ENCODE measurements at regions not wholly inside any gene's neighbourhood (a gene's known extent, or its start where the extent isn't known, plus 50 kb on each side); places are given as distances from the start of the nearest gene placed in this dataset.

DNA sequence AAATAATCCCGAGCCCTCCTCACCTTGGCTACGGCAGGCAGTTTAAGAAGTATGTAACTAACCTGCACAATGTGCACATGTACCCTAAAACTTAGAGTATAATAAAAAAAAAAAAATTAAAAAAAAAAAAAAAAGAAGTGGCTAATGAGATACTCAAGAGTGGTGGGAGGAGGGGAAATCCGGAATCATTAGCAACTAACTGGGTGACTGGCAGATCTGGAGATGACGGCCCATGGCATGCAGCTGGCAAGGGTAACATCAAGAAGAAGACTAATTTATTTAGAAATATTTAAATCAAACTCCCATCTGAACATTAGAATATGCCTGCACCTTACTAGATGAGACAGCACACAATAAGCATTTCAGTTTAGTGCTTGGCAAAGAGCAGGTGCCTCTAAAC is 52.3 kb upstream of the TMCC3 start:
- TF ChIP-seq, protein P1, sequence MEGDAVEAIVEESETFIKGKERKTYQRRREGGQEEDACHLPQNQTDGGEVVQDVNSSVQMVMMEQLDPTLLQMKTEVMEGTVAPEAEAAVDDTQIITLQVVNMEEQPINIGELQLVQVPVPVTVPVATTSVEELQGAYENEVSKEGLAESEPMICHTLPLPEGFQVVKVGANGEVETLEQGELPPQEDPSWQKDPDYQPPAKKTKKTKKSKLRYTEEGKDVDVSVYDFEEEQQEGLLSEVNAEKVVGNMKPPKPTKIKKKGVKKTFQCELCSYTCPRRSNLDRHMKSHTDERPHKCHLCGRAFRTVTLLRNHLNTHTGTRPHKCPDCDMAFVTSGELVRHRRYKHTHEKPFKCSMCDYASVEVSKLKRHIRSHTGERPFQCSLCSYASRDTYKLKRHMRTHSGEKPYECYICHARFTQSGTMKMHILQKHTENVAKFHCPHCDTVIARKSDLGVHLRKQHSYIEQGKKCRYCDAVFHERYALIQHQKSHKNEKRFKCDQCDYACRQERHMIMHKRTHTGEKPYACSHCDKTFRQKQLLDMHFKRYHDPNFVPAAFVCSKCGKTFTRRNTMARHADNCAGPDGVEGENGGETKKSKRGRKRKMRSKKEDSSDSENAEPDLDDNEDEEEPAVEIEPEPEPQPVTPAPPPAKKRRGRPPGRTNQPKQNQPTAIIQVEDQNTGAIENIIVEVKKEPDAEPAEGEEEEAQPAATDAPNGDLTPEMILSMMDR (IDR thresholded peaks at IDR 0.05), result no peak
- TF ChIP-seq POLR2AphosphoS5 (IDR thresholded peaks at IDR 0.05; ENCODE audit: low read depth, low read length), result no peak

All from Panc1 (cell line).